SK-N-SH treated with all-trans-retinoic acid at 6 μM for 48 hours (cell line): ENCODE measurements at regions not wholly inside any gene's neighbourhood (a gene's known extent, or its start where the extent isn't known, plus 50 kb on each side); places are given as distances from the start of the nearest gene placed in this dataset.

Source experiments
- ARNTL ChIP-seq: fragments of 450-650 bp; formaldehyde crosslinking; IDR thresholded peaks from 2 replicates; pipeline ENCODE4 v1.5.0; 2020; ENCODE audit warnings: low read depth, mild to moderate bottlenecking, moderate library complexity, borderline replicate concordance
- BACH2 ChIP-seq: fragments of 250-450 bp; sonication (Bioruptor Pico); IDR thresholded peaks from 2 replicates; pipeline ENCODE4 v1.9.0; 2021; ENCODE audit warnings: mild to moderate bottlenecking, borderline replicate concordance
- CSRNP3 ChIP-seq: fragments of 250-450 bp; sonication (Bioruptor Pico); IDR thresholded peaks from 2 replicates; pipeline ENCODE4 v1.5.1; 2021; ENCODE audit warnings: mild to moderate bottlenecking, moderate library complexity
- GLIS3 ChIP-seq: fragments of 250-450 bp; sonication (Bioruptor Pico); IDR thresholded peaks from 2 replicates; pipeline ENCODE4 v1.5.0; 2020; ENCODE audit warnings: mild to moderate bottlenecking, moderate library complexity
- TCF4 ChIP-seq: fragments of 250-450 bp; sonication (Bioruptor Pico); IDR thresholded peaks from 2 replicates; pipeline ENCODE4 v1.8.0; 2021; ENCODE audit warnings: mild to moderate bottlenecking, moderate library complexity, borderline replicate concordance
- ZNF70 ChIP-seq: fragments of 450-650 bp; formaldehyde crosslinking; IDR thresholded peaks from 2 replicates; pipeline ENCODE4 v1.5.0; 2020; ENCODE audit warnings: mild to moderate bottlenecking, moderate library complexity
- TF ChIP-seq, protein P1 (sequence below): fragments of 250-450 bp; sonication (Bioruptor Pico); IDR thresholded peaks from 2 replicates; pipeline ENCODE4 v1.8.0; 2020; ENCODE audit warnings: mild to moderate bottlenecking, moderate library complexity, borderline replicate concordance
- TF ChIP-seq, protein P2 (sequence below): fragments of 250-450 bp; sonication (Bioruptor Pico); IDR thresholded peaks from 2 replicates; pipeline ENCODE4 v1.5.1; 2020; ENCODE audit warnings: low read depth, mild to moderate bottlenecking, moderate library complexity

- no peak for TF ChIP-seq TCF4
- TF ChIP-seq ARNTL (CRISPR knock-in tag) = no peak
- TF ChIP-seq CSRNP3 = no peak
- TF ChIP-seq BACH2 = no peak
- TF ChIP-seq ZNF70 (CRISPR knock-in tag) = no peak
- TF ChIP-seq, protein P1, sequence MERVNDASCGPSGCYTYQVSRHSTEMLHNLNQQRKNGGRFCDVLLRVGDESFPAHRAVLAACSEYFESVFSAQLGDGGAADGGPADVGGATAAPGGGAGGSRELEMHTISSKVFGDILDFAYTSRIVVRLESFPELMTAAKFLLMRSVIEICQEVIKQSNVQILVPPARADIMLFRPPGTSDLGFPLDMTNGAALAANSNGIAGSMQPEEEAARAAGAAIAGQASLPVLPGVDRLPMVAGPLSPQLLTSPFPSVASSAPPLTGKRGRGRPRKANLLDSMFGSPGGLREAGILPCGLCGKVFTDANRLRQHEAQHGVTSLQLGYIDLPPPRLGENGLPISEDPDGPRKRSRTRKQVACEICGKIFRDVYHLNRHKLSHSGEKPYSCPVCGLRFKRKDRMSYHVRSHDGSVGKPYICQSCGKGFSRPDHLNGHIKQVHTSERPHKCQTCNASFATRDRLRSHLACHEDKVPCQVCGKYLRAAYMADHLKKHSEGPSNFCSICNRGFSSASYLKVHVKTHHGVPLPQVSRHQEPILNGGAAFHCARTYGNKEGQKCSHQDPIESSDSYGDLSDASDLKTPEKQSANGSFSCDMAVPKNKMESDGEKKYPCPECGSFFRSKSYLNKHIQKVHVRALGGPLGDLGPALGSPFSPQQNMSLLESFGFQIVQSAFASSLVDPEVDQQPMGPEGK (CRISPR knock-in tag) = no peak
- TF ChIP-seq, protein P2, sequence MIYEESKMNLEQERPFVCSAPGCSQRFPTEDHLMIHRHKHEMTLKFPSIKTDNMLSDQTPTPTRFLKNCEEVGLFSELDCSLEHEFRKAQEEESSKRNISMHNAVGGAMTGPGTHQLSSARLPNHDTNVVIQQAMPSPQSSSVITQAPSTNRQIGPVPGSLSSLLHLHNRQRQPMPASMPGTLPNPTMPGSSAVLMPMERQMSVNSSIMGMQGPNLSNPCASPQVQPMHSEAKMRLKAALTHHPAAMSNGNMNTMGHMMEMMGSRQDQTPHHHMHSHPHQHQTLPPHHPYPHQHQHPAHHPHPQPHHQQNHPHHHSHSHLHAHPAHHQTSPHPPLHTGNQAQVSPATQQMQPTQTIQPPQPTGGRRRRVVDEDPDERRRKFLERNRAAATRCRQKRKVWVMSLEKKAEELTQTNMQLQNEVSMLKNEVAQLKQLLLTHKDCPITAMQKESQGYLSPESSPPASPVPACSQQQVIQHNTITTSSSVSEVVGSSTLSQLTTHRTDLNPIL (CRISPR knock-in tag) = no peak
- TF ChIP-seq GLIS3 = no peak
These were observed 212.0 kb downstream of the RPAP3 start for GRCh38 chr12:47493801-47494200.
